Endothelial cell of umbilical vein (primary cell): ENCODE measurements at regions not wholly inside any gene's neighbourhood (a gene's known extent, or its start where the extent isn't known, plus 50 kb on each side); places are given as distances from the start of the nearest gene placed in this dataset.

Source experiments
- EZH2 ChIP-seq: IDR thresholded peaks from 2 replicates; pipeline ENCODE4 v1.6.1; 2012; ENCODE audit warnings: borderline replicate concordance, low read depth, mild to moderate bottlenecking, moderate library complexity, low read length, inconsistent platforms; ENCODE audit not compliant: severe bottlenecking
- FOS ChIP-seq: IDR thresholded peaks from 2 replicates; pipeline ENCODE4 v1.6.1; 2011; ENCODE audit warnings: mild to moderate bottlenecking, low read length, moderate library complexity, borderline replicate concordance; ENCODE audit not compliant: insufficient read depth
- POLR2A ChIP-seq: IDR thresholded peaks from 2 replicates; pipeline ENCODE4 v1.6.1; 2012; ENCODE audit warnings: low read depth, mild to moderate bottlenecking, control low read depth, low read length
- POLR2AphosphoS5 ChIP-seq: IDR thresholded peaks from 2 replicates; pipeline ENCODE4 v1.6.1; 2012; ENCODE audit warnings: low read depth, mild to moderate bottlenecking, control low read depth, low read length, moderate library complexity; ENCODE audit not compliant: insufficient read depth
- TF ChIP-seq, protein P1 (sequence below), 2 donors: IDR thresholded peaks; 1 replicate in 1 of 2; 2 replicates in 1 of 2; pipeline ENCODE4 v1.5.1; 2011; ENCODE audit warnings: low read length in 2 of 2, mild to moderate bottlenecking in 2 of 2, moderate library complexity in 2 of 2, control low read depth in 1 of 2, inconsistent platforms in 1 of 2, low read depth in 1 of 2; ENCODE audit not compliant: insufficient read depth in 1 of 2; ENCODE audit errors: extremely low read depth in 1 of 2

DNA sequence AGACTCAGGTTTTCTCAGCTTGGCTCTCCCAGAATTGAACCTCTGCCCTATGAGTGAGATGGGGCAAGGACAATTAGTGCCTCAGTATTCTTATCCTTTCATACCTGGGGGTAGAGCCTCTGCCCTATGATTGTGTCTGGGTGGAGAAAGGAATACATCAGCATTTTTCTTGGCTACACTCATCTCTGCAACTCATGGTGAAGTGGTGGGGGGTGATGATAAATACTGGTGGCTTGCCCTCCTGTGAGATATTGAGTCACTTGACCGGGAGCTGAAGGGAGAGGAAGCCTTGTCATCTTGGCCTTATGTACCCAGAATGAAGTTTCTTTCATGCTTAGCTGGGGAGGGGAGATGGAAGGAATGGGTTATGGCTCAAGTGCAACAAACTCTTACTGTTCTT lies 71.3 kb upstream of the ENOX2 start:
- TF ChIP-seq EZH2 (no peak), POLR2A (no peak), FOS (no peak), POLR2AphosphoS5 (no peak)
- TF ChIP-seq, protein P1, sequence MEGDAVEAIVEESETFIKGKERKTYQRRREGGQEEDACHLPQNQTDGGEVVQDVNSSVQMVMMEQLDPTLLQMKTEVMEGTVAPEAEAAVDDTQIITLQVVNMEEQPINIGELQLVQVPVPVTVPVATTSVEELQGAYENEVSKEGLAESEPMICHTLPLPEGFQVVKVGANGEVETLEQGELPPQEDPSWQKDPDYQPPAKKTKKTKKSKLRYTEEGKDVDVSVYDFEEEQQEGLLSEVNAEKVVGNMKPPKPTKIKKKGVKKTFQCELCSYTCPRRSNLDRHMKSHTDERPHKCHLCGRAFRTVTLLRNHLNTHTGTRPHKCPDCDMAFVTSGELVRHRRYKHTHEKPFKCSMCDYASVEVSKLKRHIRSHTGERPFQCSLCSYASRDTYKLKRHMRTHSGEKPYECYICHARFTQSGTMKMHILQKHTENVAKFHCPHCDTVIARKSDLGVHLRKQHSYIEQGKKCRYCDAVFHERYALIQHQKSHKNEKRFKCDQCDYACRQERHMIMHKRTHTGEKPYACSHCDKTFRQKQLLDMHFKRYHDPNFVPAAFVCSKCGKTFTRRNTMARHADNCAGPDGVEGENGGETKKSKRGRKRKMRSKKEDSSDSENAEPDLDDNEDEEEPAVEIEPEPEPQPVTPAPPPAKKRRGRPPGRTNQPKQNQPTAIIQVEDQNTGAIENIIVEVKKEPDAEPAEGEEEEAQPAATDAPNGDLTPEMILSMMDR (IDR thresholded peaks at IDR 0.05; ENCODE audit: extremely low read depth in 1 of 2, insufficient read depth in 1 of 2, low read depth in 1 of 2, low read length in 2 of 2) = no peak
